DLD1 (cell line): ENCODE measurements at regions not wholly inside any gene's neighbourhood (a gene's known extent, or its start where the extent isn't known, plus 50 kb on each side); places are given as distances from the start of the nearest gene placed in this dataset.
"Not testable (repeated sequence)": the region's sequence is repeated elsewhere in the genome, so short reads cannot be mapped to it uniquely, and the experiment has no call there.

ENCODE experiments used
- in situ Hi-C: cut with HindIII; loops from 2 replicates; pipeline ENCODE4 v1.10.0; 2017; ENCODE audit warnings: low sequenced_read_pairs

- in situ Hi-C loops, result no loop called here
These were observed 98.3 kb downstream of the BMP4 start for GRCh38 chr14:53858345-53858684.

GRCh38 chr14:53857625-53858344 is 98.8 kb downstream of the BMP4 start:
- in situ Hi-C loops, result no loop called here

- in situ Hi-C loops, result no loop called here
These were observed 101.1 kb downstream of the BMP4 start for GRCh38 chr14:53855574-53855973.

GRCh38 chr14:53855127-53855526 is 101.5 kb downstream of the BMP4 start:
- in situ Hi-C loops, result no loop called here

GRCh38 chr14:53851394-53852090 is 105.1 kb downstream of the BMP4 start:
- in situ Hi-C loops, result no loop called here

GRCh38 chr14:53850714-53851296 is 105.8 kb downstream of the BMP4 start:
- in situ Hi-C loops, result no loop called here

- in situ Hi-C loops, result no loop called here
These were observed 107.1 kb downstream of the BMP4 start for GRCh38 chr14:53849549-53849948.

GRCh38 chr14:53848854-53849253 is 107.8 kb downstream of the BMP4 start:
- in situ Hi-C loops, result no loop called here

- in situ Hi-C loops, result no loop called here
These were observed 108.7 kb downstream of the BMP4 start for GRCh38 chr14:53847881-53848280.

GRCh38 chr14:53847057-53847456 is 109.6 kb downstream of the BMP4 start:
- in situ Hi-C loops, result no loop called here

GRCh38 chr14:53845813-53846693 is 110.6 kb downstream of the BMP4 start:
- in situ Hi-C loops, result no loop called here

GRCh38 chr14:53842938-53843337 is 113.7 kb downstream of the BMP4 start:
- in situ Hi-C loops, result no loop called here

- in situ Hi-C loops, result no loop called here
These were observed 115.2 kb downstream of the BMP4 start for GRCh38 chr14:53841109-53842099.

GRCh38 chr14:53840444-53840843 is 116.2 kb downstream of the BMP4 start:
- in situ Hi-C loops, result no loop called here

- in situ Hi-C loops, result no loop called here
These were observed 118.3 kb downstream of the BMP4 start for GRCh38 chr14:53838374-53838773.

GRCh38 chr14:53837656-53838055 is 119.0 kb downstream of the BMP4 start:
- in situ Hi-C loops, result not testable (repeated sequence)

- in situ Hi-C loops, result no loop called here
These were observed 120.1 kb downstream of the BMP4 start for GRCh38 chr14:53836551-53836950.

- in situ Hi-C loops, result no loop called here
These were observed 127.8 kb downstream of the BMP4 start for GRCh38 chr14:53828820-53829219.

GRCh38 chr14:53824061-53824460 is 132.6 kb downstream of the BMP4 start:
- in situ Hi-C loops, result no loop called here

GRCh38 chr14:53814392-53814791 is 142.2 kb downstream of the BMP4 start:
- in situ Hi-C loops, result no loop called here
